GM21576 (cell line): ENCODE measurements at regions not wholly inside any gene's neighbourhood (a gene's known extent, or its start where the extent isn't known, plus 50 kb on each side); places are given as distances from the start of the nearest gene placed in this dataset.

Source experiments
- ATAC-seq: cut with Tn5 transposase; IDR thresholded peaks from one replicate; pipeline ENCODE4 v1.9.1; 2021; ENCODE audit warnings: mild to moderate bottlenecking, moderate library complexity; ENCODE audit not compliant: unreplicated experiment

DNA sequence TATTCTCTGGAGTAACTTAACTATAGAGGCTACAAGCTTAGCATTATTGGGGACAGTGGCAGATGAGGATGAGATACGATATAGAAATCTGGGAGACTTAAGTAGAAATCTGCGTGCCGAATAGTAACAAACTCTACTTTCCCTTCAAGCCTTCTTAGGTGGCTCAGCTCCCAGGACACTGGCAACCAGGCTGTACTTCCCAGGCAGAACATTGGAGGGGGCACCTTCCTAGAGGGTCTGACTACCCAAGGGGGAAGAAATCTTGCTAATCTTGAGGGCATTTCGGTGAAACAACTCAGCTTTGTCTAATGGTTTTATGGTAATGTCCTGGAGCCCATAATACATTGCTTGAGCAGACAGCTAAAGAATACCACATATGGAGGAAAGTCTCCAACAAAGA is 126.2 kb upstream of the DTNA start:
- no peak for ATAC-seq

DNA sequence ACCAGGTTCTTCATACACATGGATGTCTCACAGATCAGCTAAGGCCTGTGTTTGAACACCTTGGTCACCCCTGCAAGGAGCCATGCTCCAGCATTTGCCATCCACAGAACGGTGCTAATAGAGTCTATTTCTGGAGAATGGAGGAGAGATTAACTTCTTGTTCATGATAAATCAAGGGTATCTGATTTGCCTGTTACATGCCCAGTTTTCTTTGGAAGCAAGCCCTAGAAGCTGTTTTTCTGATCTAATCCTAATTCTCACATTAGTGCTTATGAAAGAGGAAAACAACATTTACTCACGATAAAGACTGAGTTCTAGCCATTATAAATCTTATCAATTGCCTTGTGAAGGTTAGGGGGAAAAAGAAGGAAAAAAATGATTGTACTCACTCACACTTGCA is 119.6 kb upstream of the DTNA start:
- no peak for ATAC-seq

DNA sequence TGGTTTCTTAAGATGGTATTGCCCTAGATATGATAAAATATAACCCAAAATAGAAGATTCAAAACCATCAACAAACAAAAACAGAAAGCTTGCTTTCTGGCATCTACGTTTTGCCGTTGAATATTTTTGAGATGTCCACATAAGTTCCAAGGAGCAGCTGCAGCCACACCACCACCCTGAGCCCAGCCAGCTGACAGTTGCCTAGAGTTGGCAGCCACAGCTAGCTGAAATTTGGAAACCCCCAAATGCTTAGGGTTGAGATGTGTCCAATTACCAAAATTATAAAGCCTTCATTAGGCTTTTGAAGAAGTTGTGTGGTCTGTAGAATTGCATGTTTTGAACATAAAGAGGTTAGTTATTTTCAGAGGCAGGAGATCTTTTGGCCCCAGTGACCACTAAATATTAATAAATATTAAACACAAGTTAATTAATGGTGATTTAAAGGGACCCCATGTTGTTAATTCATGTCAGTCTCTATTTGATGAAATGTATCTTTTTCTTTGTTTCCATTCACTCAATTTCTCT is 118.1 kb upstream of the DTNA start:
- ATAC-seq = no peak

DNA sequence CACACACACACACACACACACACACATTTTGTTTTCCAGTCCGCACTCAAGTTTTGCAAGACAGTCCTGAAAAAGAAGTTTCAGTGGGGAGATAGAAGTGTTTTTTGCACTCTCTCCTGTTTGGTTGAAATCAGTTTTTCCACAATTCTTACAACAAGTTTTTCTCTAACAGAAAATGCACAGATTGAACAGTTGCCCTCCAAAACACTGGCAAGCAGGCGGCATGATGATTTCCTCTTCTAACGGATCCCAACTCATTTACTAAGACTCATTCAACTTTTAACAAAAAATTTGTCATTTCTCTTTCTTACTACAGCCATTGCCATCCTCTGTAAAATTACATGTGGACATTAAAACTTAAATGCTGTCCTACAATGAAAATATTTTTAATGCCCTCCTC is 117.6 kb upstream of the DTNA start:
- ATAC-seq = no peak

DNA sequence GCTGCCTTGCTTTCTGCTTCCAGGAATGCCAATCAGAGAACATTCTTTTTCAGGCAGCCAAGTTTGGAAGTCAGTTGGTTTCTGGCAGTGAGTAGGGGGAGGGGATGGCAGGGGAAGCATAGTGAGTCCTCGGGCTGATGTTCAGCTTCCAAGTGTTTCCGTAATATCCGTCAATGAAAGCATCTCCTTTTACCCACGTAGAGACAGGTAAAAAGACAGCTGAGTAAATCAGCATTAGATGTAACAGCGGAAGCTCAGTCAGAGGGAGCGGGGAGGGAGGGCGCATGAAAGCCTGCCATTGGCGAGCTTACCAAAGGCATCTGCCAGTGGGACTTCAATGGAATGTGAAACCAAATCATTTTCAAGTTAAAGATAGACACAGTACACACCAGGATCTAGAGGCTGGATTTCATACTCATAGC is 117.1 kb upstream of the DTNA start:
- ATAC-seq = no peak

DNA sequence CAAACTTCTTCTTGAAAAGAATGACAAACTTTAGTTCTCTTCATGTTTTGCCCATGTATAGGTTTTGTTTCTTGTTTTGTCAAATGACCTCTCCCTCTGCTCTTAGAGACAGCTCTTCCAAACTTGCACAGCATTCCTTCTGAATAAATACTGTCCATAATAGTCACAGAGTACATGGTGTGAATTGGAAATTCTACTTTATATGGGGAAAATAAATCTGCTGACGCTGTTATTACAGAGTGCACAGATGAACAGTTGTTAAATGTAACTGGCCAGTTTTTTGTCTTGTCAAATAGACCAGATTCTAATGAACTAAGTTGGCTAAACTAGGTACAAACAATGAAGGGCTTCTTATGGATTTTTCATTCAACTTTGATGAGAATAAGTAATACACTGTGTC is 115.8 kb upstream of the DTNA start:
- ATAC-seq = no peak

DNA sequence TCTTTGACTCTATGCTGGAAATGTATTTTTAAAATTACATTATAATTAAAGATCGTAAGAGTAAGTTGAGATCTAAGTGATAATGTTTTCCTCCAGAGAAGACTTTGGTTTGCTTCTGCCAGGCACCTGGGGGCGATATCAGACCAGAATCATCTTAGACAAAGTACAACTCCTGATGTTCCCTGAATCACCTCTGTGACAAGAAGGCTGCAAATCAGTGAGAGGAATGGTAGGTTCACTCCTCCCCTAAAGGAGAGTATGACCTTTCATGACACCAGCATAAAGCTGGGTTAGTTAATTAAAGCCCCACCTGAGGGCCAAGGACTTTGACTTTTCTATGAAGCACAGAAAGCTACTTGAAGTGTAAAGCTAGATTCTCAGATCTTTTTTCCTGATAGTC is 114.4 kb upstream of the DTNA start:
- no peak for ATAC-seq

DNA sequence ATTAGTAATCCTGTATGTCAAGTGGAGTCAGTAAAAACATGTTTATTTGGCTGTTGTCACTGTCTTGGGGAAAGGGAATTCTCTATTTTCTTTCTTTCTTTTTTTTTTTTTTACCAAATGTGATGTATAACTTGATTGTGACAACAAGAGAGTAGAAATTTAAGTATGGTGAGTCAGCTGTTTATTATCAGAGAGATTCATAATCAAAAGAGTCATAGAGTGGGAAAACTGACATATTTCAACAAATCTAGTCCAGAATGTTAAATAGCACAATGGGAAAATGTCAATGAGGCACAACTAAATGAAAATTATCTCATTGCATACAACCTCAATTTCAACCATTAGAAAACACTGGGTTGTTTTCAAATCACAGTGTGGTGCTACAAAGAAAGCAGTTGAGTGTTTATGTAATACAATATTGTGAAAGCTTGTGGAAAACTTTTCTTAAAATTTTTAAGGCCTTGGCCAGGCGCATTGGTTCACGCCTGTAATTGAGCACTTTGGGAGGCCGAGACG is 111.9 kb upstream of the DTNA start:
- ATAC-seq = no peak

DNA sequence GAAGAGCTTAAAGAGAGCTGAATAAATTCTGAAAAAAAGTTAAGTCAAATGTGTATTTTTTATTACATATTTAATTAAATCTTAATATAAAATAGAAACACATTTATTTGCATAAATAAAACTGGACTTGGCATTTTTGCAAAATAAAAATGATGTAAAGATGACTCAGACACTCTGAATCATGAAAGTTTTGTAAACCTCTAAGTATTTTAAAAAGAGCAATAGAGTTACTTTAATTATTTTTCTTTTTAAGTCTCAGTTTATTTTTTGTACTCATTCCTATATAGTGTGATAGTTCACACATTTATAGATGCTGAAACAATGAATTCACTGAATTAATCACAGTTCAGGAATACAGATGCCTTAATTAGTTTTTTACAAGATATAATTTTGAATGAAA is 109.9 kb upstream of the DTNA start:
- ATAC-seq = no peak

DNA sequence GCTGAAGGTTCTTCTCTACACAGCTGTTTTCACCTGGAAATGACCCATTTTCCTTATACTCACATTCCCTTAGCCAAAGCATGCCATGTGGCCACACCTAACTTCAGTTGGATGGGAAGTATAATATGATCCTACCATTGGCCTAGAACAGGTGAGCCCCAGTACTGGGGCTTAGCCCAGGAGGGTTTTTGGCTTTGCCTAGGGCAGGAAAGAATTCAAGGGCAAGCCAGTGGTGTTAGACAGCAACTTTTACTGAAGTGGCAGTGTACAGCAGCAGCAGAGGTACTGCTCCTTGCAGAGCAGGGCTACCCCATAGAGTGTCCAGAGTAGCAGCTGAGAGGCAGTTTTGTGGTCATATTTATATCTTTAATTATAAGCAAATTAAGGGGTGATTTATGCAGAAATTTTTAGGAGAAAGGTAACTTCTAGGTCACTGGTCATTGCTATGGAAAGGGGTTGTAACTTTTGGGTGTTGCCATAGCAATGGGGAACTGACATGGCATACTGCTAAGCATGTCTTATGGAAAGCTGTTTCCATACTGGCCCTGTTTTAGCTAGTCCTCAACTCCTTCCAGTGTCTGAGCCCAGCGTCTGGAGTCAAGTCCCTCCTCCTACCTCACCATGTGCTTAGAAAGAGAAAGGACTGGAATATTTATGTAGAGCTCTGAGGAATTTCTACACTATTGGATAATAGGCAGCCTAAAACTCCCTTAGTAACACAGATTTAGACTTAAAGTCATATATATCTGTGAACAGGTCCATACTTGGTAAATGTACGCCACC is 109.0 kb upstream of the DTNA start:
- no peak for ATAC-seq

DNA sequence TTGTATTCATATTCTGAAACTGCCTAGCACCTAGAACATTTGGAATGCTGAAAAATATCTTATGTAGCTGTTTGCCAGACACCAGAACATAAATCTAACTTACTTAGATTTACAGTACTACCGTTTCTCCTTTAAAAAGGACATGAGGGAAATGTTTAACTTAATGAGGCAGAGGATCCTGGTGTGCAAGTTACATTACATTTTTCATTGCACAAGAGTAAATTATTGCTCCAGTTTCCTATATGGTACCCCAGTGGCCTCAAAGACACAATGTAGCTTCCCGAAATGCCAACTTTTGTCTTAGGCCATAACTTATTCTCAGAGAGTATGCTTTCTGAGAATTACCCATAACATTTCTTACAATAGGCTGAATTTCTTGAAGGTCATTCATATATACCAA is 105.5 kb upstream of the DTNA start:
- no peak for ATAC-seq

DNA sequence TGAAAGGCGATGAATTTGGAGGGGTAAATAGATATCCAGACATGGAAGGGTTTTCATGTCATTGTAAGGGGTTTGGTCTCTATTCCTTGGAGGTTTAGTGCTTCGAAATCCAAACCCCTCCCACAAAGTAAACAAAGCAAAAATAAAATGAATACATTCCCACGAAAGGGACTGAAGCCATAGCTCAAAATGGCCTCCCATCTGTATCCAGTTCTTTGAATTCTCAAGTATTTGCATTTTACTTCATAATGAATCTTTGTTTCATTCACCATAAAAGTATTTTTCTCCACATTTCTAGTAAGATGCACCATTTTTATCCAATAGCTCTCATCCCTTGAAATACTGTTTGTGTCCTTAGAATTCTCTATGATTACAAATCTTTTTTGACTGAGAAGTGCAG is 103.2 kb upstream of the DTNA start:
- ATAC-seq = no peak

DNA sequence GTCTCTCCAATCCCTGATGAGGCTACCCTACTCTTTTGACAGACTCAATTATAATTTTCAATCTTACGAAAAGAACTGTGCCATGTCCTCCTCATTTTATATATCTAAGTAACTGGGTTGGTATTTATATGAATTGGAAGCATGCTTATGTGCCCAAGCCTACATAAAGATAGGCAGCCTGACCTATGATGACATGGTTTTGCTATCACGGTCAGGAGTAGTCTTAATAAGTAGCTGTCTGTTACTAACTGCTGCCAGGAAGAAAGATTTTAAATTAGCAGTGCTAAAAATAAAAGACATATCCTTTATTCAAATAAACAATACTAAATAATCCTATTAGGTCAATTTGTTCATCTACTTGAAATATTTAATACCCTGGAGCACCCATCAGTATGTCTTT is 102.0 kb upstream of the DTNA start:
- no peak for ATAC-seq

DNA sequence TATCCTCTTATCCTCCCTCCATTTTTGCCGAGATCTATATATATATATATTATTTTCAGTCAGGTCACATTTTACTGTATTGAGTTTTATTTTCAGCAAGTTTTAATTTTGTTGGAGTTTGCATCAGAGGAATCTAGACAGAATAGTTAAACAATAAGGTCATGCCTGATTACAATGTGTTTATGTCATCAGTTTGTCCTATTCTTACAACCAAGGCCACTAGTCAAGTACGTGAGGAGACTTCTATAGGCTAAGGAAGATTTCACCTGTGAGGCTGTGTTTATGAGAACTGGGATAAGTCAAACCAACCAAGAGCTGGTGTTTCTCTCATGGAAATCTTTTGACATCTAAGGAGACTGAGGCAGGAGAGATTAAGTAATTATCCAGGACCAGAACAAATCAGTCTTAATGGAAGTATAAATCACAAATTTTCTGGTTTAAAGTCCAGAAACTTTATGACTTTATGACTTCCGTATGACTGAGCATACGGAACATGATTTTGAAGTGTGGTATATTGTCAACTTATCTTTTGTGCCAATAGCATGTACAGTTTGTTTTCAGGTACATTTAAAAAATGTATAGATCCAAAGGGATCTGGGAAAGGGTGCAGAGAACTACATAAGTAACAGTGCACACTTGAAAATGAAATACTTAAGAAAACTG is 100.0 kb upstream of the DTNA start:
- ATAC-seq = no peak

DNA sequence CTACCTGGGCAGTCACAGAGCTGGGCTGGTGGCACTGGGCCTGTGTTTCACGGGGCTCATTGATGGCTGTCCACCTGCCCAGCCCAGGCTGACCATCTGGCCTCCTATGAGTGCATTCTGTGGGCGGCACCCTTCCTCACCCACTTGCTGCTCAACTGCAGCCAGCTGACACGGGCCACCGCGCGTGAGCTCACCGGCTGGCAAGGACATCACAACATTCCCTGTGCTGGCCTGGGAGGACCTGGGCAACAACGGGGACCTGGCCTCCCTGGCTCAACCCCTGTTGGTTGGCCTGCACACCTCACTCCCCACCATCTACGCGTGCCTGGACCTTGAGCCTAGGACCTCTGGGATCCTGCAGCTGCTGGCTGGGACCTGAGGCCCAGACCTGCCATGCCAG is 98.2 kb upstream of the DTNA start:
- no peak for ATAC-seq

DNA sequence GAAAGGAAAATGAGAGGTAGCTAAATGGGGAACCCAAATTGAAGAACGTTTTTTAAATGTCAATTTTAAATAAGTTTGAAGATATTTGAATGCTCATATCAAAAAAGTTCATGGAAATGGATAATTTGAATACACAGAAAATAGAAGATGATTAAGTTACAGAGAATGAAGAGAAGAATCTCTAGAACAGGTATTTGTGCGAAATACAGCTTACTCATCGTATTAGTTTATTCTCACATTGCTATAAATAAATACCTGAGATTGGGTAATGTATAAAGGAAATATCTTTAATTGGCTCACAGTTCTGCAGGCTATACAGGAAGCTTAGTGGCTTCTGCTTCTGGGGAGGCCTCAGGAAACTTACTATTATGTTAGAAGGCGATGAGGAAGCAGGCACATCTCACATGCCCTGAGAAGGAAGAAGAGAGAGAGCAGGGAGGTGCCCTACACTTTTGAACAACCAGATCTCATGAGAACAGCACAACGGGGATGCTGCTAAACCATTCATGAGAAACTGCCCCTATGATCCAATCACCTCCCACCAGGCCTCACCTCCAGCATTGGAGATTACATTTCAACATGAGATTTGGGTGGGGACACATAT is 89.7 kb upstream of the DTNA start:
- ATAC-seq = no peak

DNA sequence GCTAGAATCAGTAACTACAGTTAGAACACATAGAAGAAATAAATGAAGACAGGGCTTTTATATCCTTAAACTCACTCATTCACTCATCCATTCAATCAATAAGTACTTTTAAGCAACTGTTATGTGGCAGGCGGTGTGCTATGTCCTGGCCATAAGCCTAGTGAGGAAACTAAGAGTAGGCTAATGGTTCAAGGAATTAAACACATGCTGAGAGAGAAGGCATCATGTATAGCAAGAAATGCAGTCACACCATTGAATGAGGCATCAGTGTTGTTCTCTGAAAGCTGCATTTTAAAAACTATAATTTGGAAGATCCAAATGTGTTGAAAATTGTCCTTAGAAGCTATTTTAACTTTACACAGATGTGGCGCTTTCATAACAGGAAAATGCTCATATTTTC is 86.5 kb upstream of the DTNA start:
- ATAC-seq = no peak

DNA sequence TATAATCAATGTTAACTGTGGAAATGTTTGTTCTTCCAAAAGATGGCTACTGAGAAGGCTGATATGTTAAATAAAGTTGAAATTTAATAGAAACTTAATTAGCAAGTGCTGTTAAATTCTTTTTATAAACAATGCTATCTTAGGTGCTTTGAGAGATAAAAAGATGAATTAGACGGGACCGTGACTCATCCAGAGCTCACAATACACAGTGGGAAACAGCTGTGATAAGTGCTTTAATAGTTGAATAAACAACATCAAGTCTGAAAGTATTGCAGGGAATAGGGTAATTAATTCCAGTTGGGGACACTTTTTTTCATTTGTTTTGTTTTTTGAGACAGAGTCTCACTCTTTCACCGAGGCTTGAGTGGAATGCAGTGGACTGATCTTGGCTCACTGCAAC is 85.5 kb upstream of the DTNA start:
- no peak for ATAC-seq

DNA sequence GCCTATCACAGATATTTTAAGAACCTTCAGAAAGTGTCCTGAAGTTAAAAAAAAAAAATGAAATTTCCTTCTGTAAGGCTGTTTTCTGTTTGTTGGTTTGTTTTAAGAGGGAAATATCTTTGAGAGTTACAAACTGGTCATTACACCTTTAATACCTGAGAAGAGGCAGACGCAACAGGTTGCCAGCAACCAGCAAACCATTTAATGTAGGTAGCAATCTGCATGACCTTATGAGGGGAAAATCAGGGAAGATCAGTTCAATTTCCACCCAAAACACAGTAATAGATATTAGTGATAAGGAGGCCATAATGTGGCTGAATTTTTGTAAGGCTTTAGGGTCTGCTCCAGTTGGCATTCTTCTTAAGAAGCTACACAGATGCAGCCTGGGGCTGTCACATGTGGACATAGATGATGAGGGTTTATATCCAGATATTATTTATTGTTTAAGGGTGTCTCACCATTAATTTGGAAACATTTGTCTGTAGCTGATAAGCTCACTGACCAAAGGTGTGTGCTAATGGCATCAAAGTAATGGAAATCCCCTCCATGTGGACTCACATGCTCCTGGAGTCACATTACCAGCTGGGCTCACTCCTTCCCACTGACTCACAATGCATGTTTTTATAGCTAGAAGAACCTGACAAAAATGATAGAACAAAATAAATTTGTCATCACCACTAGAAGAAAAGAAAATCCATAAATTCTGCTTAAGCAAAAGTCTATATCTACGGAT is 83.5 kb upstream of the DTNA start:
- no peak for ATAC-seq

DNA sequence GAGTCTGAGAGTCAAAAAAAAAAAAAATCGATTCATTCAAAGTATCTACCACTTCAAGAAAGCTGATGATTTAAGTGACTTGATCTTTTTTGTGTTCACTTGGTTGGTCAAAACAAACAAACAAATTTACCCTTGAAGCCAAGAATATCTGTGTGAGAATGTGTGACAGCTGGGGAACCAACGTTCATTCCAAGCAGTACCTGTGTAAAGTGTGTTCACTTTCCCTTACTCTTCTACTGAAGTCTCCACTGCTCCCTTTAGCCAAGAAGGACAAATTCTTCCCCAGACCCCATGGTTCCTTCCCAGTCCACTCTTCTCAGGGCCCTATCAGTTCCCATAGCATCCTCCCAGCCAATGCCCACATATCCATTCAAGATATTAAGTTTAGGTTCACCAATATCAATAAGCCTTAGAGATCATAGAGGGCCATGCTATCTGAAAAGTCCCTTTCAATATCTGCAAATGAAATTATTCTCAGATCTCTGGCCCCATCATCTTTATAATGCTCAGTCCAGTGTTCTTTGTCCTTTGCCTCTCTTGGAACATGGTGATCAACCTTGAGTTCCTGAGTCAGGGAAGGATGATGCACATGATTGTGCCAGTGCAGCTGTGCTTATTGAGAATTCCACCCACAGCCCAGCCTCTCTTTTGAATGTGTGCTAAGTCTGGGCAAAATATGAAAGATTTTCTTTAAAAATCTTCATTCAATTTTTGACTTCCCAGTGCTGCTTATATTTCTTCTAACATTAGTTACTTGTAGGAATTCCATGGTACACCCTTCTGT is 82.8 kb upstream of the DTNA start:
- ATAC-seq = no peak
